ENCODE measurements at regions not wholly inside any gene's neighbourhood (a gene's known extent, or its start where the extent isn't known, plus 50 kb on each side); places are given as distances from the start of the nearest gene placed in this dataset.
"Not testable (repeated sequence)": the region's sequence is repeated elsewhere in the genome, so short reads cannot be mapped to it uniquely, and the experiment has no call there.

- no peak overlapping the region for H3K27ac ChIP-seq
- TF ChIP-seq ZFX (IDR thresholded peaks at IDR 0.05) (no peak), CTCF (conservative IDR thresholded peaks at IDR 0.05) (no peak)
Measured at GRCh38 chr3:166279636-166280035, 442.4 kb upstream of the BCHE start.

- H3K27ac ChIP-seq, result no peak overlapping the region
- no peak for TF ChIP-seq CTCF (conservative IDR thresholded peaks at IDR 0.05)
- TF ChIP-seq ZFX (IDR thresholded peaks at IDR 0.05), result no peak
Measured at GRCh38 chr3:166275024-166275390, 437.8 kb upstream of the BCHE start.

GRCh38 chr3:166274351-166275023 lies 437.3 kb upstream of the BCHE start:
- TF ChIP-seq ZFX (IDR thresholded peaks at IDR 0.05) (no peak), CTCF (conservative IDR thresholded peaks at IDR 0.05) (no peak)
- H3K27ac ChIP-seq, result no peak overlapping the region

- no peak overlapping the region for H3K27ac ChIP-seq
- TF ChIP-seq ZFX (IDR thresholded peaks at IDR 0.05), result no peak
- TF ChIP-seq CTCF (conservative IDR thresholded peaks at IDR 0.05), result no peak
Measured at GRCh38 chr3:166270429-166270828, 433.2 kb upstream of the BCHE start.

GRCh38 chr3:166265153-166265552 lies 427.9 kb upstream of the BCHE start:
- H3K27ac ChIP-seq, result no peak overlapping the region
- TF ChIP-seq CTCF (conservative IDR thresholded peaks at IDR 0.05), result no peak
- no peak for TF ChIP-seq ZFX (IDR thresholded peaks at IDR 0.05)

- no peak overlapping the region for H3K27ac ChIP-seq
- peak; percentile 43 for TF ChIP-seq CTCF (conservative IDR thresholded peaks at IDR 0.05)
- TF ChIP-seq ZFX (IDR thresholded peaks at IDR 0.05), result no peak
Measured at GRCh38 chr3:166263460-166263859, 426.2 kb upstream of the BCHE start.

- not testable (repeated sequence) for H3K27ac ChIP-seq
Measured at GRCh38 chr3:166258293-166258850, 421.1 kb upstream of the BCHE start.

GRCh38 chr3:166257715-166258114 lies 420.5 kb upstream of the BCHE start:
- TF ChIP-seq ZFX (IDR thresholded peaks at IDR 0.05) (no peak), CTCF (conservative IDR thresholded peaks at IDR 0.05) (no peak)
- no peak overlapping the region for H3K27ac ChIP-seq

Data from C4-2B (cell line).